Vagina (tissue), 2 donors: ENCODE measurements at regions not wholly inside any gene's neighbourhood (a gene's known extent, or its start where the extent isn't known, plus 50 kb on each side); places are given as distances from the start of the nearest gene placed in this dataset.

ENCODE experiments used
- DNase-seq, 2 donors: peaks; one replicate each; pipeline ENCODE4 v3.0.0-alpha.2; 2017; ENCODE audit errors: extremely low spot score in 2 of 2
- H3K27ac ChIP-seq: fragments of 200-600 bp; sonication (generic); one replicate; pipeline ENCODE4 v1.5.1; 2019
- H3K27me3 ChIP-seq: fragments of 200-600 bp; sonication (generic); one replicate; pipeline ENCODE4 v1.5.1; 2019
- H3K36me3 ChIP-seq, 2 donors: fragments of 200-600 bp; sonication (generic); one replicate each; pipeline ENCODE4 v1.5.1; 2017 to 2019
- H3K4me1 ChIP-seq: fragments of 200-600 bp; sonication (generic); one replicate; pipeline ENCODE4 v1.5.1; 2019
- H3K4me3 ChIP-seq, 2 donors: fragments of 200-600 bp; sonication (generic); 1 replicate in 1 of 2; 2 replicates in 1 of 2; pipeline ENCODE4 v1.5.1; 2016 to 2019
- H3K9me3 ChIP-seq: fragments of 200-600 bp; sonication (generic); one replicate; pipeline ENCODE4 v1.5.1; 2019
- POLR2A ChIP-seq, 2 donors: fragments of 450-650 bp; IDR thresholded peaks; one replicate each; pipeline ENCODE4 v1.6.1; 2017; ENCODE audit warnings: antibody characterized with exemption in 2 of 2, mild to moderate bottlenecking in 2 of 2, moderate library complexity in 2 of 2
- POLR2AphosphoS5 ChIP-seq, 2 donors: sonication (generic); formaldehyde crosslinking; IDR thresholded peaks; one replicate each; pipeline ENCODE4 v1.9.0; 2017; ENCODE audit warnings: antibody characterized with exemption in 2 of 2, mild to moderate bottlenecking in 2 of 2, low read depth in 1 of 2; ENCODE audit not compliant: insufficient read depth in 1 of 2
- intact Hi-C: fragments of 100-400 bp; cut with DNase I; formaldehyde crosslinking; loops from one replicate; pipeline ENCODE4 v1.15.1; 2023
- TF ChIP-seq, protein P1 (sequence below), 3 experiments: fragments of 450-650 bp in 2 of 3; fragments of 200-600 bp in 1 of 3; sonication (generic) in 1 of 3; IDR thresholded peaks; one replicate each; pipeline ENCODE4 v1.5.1; 2017 to 2019; ENCODE audit warnings: antibody characterized with exemption in 3 of 3, mild to moderate bottlenecking in 2 of 3, moderate library complexity in 2 of 3

- H3K4me3 ChIP-seq = no peak overlapping the region
- no peaks in the 10 kb centered on the region for H3K9me3 ChIP-seq
- H3K36me3 ChIP-seq = no peaks in the 10 kb centered on the region
- intact Hi-C loops = no loop called here
- no peaks in the 10 kb centered on the region for H3K4me1 ChIP-seq
- DNase-seq = no peak
- H3K27ac ChIP-seq = no peak overlapping the region
- no peaks in the 10 kb centered on the region for H3K27me3 ChIP-seq
- no peak for TF ChIP-seq POLR2A (IDR thresholded peaks at IDR 0.05)
Observed at GRCh38 chr17:79513820-79514535, 96.9 kb downstream of the RBFOX3 start.

DNA sequence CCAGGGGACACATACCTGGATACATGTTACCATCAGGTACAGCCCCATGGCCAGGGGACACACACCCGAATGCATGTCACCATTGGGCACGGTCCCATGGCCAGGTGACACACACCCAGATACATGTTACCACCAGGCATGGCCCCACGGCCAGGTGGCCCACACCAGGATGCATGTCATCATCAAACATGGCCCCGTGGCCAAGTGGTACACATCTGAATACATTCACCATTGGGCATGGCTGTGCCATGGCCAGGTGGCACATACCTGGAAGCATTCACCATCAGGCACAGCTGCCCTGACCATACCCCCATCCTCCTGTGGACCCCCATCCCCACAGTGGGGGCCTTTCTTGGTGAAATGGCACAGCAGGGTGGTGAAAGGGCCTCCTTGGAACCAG, 97.6 kb downstream of the RBFOX3 start:
- no peak for DNase-seq
- Histone ChIP-seq H3K9me3 (no peaks in the 10 kb centered on the region), H3K4me1 (no peaks in the 10 kb centered on the region), H3K27ac (no peak overlapping the region), H3K36me3 (no peaks in the 10 kb centered on the region), H3K4me3 (no peak overlapping the region), H3K27me3 (no peaks in the 10 kb centered on the region)
- TF ChIP-seq, protein P1, sequence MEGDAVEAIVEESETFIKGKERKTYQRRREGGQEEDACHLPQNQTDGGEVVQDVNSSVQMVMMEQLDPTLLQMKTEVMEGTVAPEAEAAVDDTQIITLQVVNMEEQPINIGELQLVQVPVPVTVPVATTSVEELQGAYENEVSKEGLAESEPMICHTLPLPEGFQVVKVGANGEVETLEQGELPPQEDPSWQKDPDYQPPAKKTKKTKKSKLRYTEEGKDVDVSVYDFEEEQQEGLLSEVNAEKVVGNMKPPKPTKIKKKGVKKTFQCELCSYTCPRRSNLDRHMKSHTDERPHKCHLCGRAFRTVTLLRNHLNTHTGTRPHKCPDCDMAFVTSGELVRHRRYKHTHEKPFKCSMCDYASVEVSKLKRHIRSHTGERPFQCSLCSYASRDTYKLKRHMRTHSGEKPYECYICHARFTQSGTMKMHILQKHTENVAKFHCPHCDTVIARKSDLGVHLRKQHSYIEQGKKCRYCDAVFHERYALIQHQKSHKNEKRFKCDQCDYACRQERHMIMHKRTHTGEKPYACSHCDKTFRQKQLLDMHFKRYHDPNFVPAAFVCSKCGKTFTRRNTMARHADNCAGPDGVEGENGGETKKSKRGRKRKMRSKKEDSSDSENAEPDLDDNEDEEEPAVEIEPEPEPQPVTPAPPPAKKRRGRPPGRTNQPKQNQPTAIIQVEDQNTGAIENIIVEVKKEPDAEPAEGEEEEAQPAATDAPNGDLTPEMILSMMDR (IDR thresholded peaks at IDR 0.05) = no peak
- TF ChIP-seq POLR2AphosphoS5 (IDR thresholded peaks at IDR 0.05; ENCODE audit: insufficient read depth in 1 of 2, low read depth in 1 of 2) = no peak
- no peak for TF ChIP-seq POLR2A (IDR thresholded peaks at IDR 0.05)
- intact Hi-C loops = no loop called here

GRCh38 chr17:79511471-79511870, 99.4 kb downstream of the RBFOX3 start:
- Histone ChIP-seq H3K27ac (no peak overlapping the region), H3K4me3 (no peak overlapping the region), H3K9me3 (no peaks in the 10 kb centered on the region), H3K36me3 (no peaks in the 10 kb centered on the region), H3K27me3 (no peaks in the 10 kb centered on the region), H3K4me1 (no peaks in the 10 kb centered on the region)
- intact Hi-C loops = no loop called here
- DNase-seq = no peak
- no peak for TF ChIP-seq POLR2AphosphoS5 (IDR thresholded peaks at IDR 0.05; ENCODE audit: insufficient read depth in 1 of 2, low read depth in 1 of 2)
- no peak for TF ChIP-seq POLR2A (IDR thresholded peaks at IDR 0.05)
- TF ChIP-seq, protein P1 (IDR thresholded peaks at IDR 0.05) = no peak

GRCh38 chr17:79510071-79510470, 100.8 kb downstream of the RBFOX3 start:
- Histone ChIP-seq H3K27me3 (no peaks in the 10 kb centered on the region), H3K36me3 (no peaks in the 10 kb centered on the region), H3K4me3 (no peak overlapping the region), H3K9me3 (no peaks in the 10 kb centered on the region), H3K4me1 (no peaks in the 10 kb centered on the region), H3K27ac (no peak overlapping the region)
- TF ChIP-seq POLR2AphosphoS5 (IDR thresholded peaks at IDR 0.05; ENCODE audit: insufficient read depth in 1 of 2, low read depth in 1 of 2) = no peak
- TF ChIP-seq, protein P1 (IDR thresholded peaks at IDR 0.05) = no peak
- no peak for TF ChIP-seq POLR2A (IDR thresholded peaks at IDR 0.05)
- intact Hi-C loops = no loop called here
- DNase-seq = no peak

GRCh38 chr17:79509490-79509889, 101.4 kb downstream of the RBFOX3 start:
- no peak overlapping the region for H3K27ac ChIP-seq
- TF ChIP-seq POLR2A (IDR thresholded peaks at IDR 0.05) (no peak), POLR2AphosphoS5 (IDR thresholded peaks at IDR 0.05; ENCODE audit: insufficient read depth in 1 of 2, low read depth in 1 of 2) (no peak)
- TF ChIP-seq, protein P1 (IDR thresholded peaks at IDR 0.05) = no peak
- no peaks in the 10 kb centered on the region for H3K4me1 ChIP-seq
- H3K4me3 ChIP-seq = no peak overlapping the region
- no peaks in the 10 kb centered on the region for H3K36me3 ChIP-seq
- no peaks in the 10 kb centered on the region for H3K9me3 ChIP-seq
- H3K27me3 ChIP-seq = no peaks in the 10 kb centered on the region
- intact Hi-C loops = no loop called here
- DNase-seq = no peak
